OCI-LY1 (cell line): ENCODE measurements at regions not wholly inside any gene's neighbourhood (a gene's known extent, or its start where the extent isn't known, plus 50 kb on each side); places are given as distances from the start of the nearest gene placed in this dataset.
"Not testable (repeated sequence)": the region's sequence is repeated elsewhere in the genome, so short reads cannot be mapped to it uniquely, and the experiment has no call there.

ENCODE experiments used
- H2AFZ ChIP-seq: fragments of 200-600 bp; sonication (generic), shearing (Covaris generic); 2 replicates; pipeline ENCODE4 v1.6.0; 2014; ENCODE audit warnings: antibody characterized with exemption, mild to moderate bottlenecking, low read length
- H3F3A ChIP-seq: fragments of 200-600 bp; sonication (generic), shearing (Covaris generic); 2 replicates; pipeline ENCODE4 v1.6.0; 2014; ENCODE audit warnings: mild to moderate bottlenecking, antibody characterized with exemption, low read length, moderate library complexity; ENCODE audit not compliant: insufficient read depth
- H3K27ac ChIP-seq: fragments of 200-600 bp; sonication (generic); 2 replicates; pipeline ENCODE4 v1.5.1; 2014; ENCODE audit warnings: low read length, mixed run types, mild to moderate bottlenecking, low read depth; ENCODE audit not compliant: poor library complexity, severe bottlenecking
- H3K27me3 ChIP-seq: fragments of 200-600 bp; sonication (generic); 2 replicates; pipeline ENCODE4 v1.6.0; 2014; ENCODE audit warnings: antibody characterized with exemption, mild to moderate bottlenecking, low read length, moderate library complexity; ENCODE audit not compliant: insufficient read depth
- H3K36me3 ChIP-seq: fragments of 200-600 bp; sonication (generic); 2 replicates; pipeline ENCODE4 v1.6.1; 2014; ENCODE audit warnings: mild to moderate bottlenecking, antibody characterized with exemption, low read length, moderate library complexity, mixed read lengths; ENCODE audit not compliant: insufficient read depth
- H3K4me1 ChIP-seq: fragments of 200-600 bp; sonication (generic); 2 replicates; pipeline ENCODE4 v1.5.1; 2014; ENCODE audit warnings: mild to moderate bottlenecking, low read length, moderate library complexity; ENCODE audit not compliant: insufficient read depth, severe bottlenecking
- H3K4me2 ChIP-seq: fragments of 200-600 bp; sonication (generic), shearing (Covaris generic); 2 replicates; pipeline ENCODE4 v1.6.1; 2014; ENCODE audit warnings: low read length
- H3K4me3 ChIP-seq: fragments of 200-600 bp; sonication (generic); 2 replicates; pipeline ENCODE4 v1.5.1; 2014; ENCODE audit warnings: low read length, low read depth, mild to moderate bottlenecking, mixed read lengths; ENCODE audit not compliant: poor library complexity, severe bottlenecking
- H3K79me2 ChIP-seq: fragments of 200-600 bp; shearing (Covaris generic); 2 replicates; pipeline ENCODE4 v1.6.1; 2016; ENCODE audit warnings: mixed run types, low read length, mixed read lengths; ENCODE audit not compliant: insufficient read depth
- H3K9ac ChIP-seq: fragments of 200-600 bp; sonication (generic), shearing (Covaris generic); 2 replicates; pipeline ENCODE4 v1.6.1; 2014; ENCODE audit warnings: mild to moderate bottlenecking, low read length, mixed read lengths
- H3K9me2 ChIP-seq: fragments of 200-600 bp; sonication (generic), shearing (Covaris generic); 2 replicates; pipeline ENCODE4 v1.6.1; 2014; ENCODE audit warnings: low read depth, mild to moderate bottlenecking, low read length, mixed read lengths
- H3K9me3 ChIP-seq: fragments of 200-600 bp; shearing (Covaris generic); 2 replicates; pipeline ENCODE4 v1.6.1; 2014; ENCODE audit warnings: low read length, mixed read lengths
- H4K20me1 ChIP-seq: fragments of 200-600 bp; sonication (generic), shearing (Covaris generic); 2 replicates; pipeline ENCODE4 v1.6.0; 2016; ENCODE audit warnings: mild to moderate bottlenecking, low read length; ENCODE audit not compliant: insufficient read depth
- CTCF ChIP-seq: fragments of 200-600 bp; sonication (generic), shearing (Covaris generic); IDR thresholded peaks from 2 replicates; pipeline ENCODE4 v1.5.1; 2017; ENCODE audit warnings: mild to moderate bottlenecking, antibody characterized with exemption, low read length, moderate library complexity, mixed read lengths
- EZH2 ChIP-seq: fragments of 200-600 bp; sonication (generic), shearing (Covaris generic); IDR thresholded peaks from 2 replicates; pipeline ENCODE4 v1.8.0; 2017; ENCODE audit warnings: borderline replicate concordance, mixed run types, mild to moderate bottlenecking, antibody characterized with exemption, low read length, moderate library complexity, mixed read lengths

- Histone ChIP-seq H3K27ac (no peak overlapping the region), H3K79me2 (no peaks in the 10 kb centered on the region), H3K9ac (no peak overlapping the region), H3K4me2 (no peak overlapping the region), H2AFZ (no peak overlapping the region), H4K20me1 (no peaks in the 10 kb centered on the region), H3K36me3 (no peaks in the 10 kb centered on the region), H3F3A (no peaks in the 10 kb centered on the region), H3K27me3 (no peaks in the 10 kb centered on the region), H3K9me2 (no peaks in the 10 kb centered on the region), H3K4me1 (no peaks in the 10 kb centered on the region), H3K4me3 (no peak overlapping the region), H3K9me3 (no peaks in the 10 kb centered on the region)
- TF ChIP-seq EZH2, result no peak
- no peak for TF ChIP-seq CTCF
Observed at GRCh38 chr6:76752841-76753240, 680.4 kb upstream of the IMPG1 start.

- H3K4me1 ChIP-seq, H3K9me2 ChIP-seq, H3K4me2 ChIP-seq, H4K20me1 ChIP-seq, H3K36me3 ChIP-seq, H3F3A ChIP-seq, H2AFZ ChIP-seq, H3K27ac ChIP-seq, H3K27me3 ChIP-seq, H3K79me2 ChIP-seq, H3K9me3 ChIP-seq, H3K9ac ChIP-seq, H3K4me3 ChIP-seq: not testable (repeated sequence)
Observed at GRCh38 chr6:76745388-76745787, 672.9 kb upstream of the IMPG1 start.

- H3K9me3 ChIP-seq, H4K20me1 ChIP-seq, H3K4me2 ChIP-seq, H3K9ac ChIP-seq, H3K27ac ChIP-seq, H2AFZ ChIP-seq, H3K9me2 ChIP-seq, H3K27me3 ChIP-seq, H3K4me3 ChIP-seq, H3K36me3 ChIP-seq, H3K79me2 ChIP-seq, H3F3A ChIP-seq, H3K4me1 ChIP-seq: not testable (repeated sequence)
Observed at GRCh38 chr6:76744151-76744720, 671.8 kb upstream of the IMPG1 start.

GRCh38 chr6:76742919-76743318 lies 670.5 kb upstream of the IMPG1 start:
- H3K36me3 ChIP-seq, result no peaks in the 10 kb centered on the region
- H4K20me1 ChIP-seq, result no peaks in the 10 kb centered on the region
- H3K9me2 ChIP-seq, result no peaks in the 10 kb centered on the region
- H3K9me3 ChIP-seq, result no peaks in the 10 kb centered on the region
- H3K4me2 ChIP-seq, result no peak overlapping the region
- TF ChIP-seq CTCF (no peak), EZH2 (no peak)
- H3K4me1 ChIP-seq, result no peaks in the 10 kb centered on the region
- H3F3A ChIP-seq, result no peaks in the 10 kb centered on the region
- H3K9ac ChIP-seq, result no peak overlapping the region
- no peak overlapping the region for H2AFZ ChIP-seq
- no peaks in the 10 kb centered on the region for H3K27me3 ChIP-seq
- H3K79me2 ChIP-seq, result no peaks in the 10 kb centered on the region
- no peak overlapping the region for H3K4me3 ChIP-seq
- no peak overlapping the region for H3K27ac ChIP-seq
